HG02678 (cell line): ENCODE measurements at regions not wholly inside any gene's neighbourhood (a gene's known extent, or its start where the extent isn't known, plus 50 kb on each side); places are given as distances from the start of the nearest gene placed in this dataset.

Experiments
- ATAC-seq: cut with Tn5 transposase; IDR thresholded peaks from one replicate; pipeline ENCODE4 v1.9.1; 2021; ENCODE audit warnings: mild to moderate bottlenecking, moderate library complexity; ENCODE audit not compliant: unreplicated experiment

DNA sequence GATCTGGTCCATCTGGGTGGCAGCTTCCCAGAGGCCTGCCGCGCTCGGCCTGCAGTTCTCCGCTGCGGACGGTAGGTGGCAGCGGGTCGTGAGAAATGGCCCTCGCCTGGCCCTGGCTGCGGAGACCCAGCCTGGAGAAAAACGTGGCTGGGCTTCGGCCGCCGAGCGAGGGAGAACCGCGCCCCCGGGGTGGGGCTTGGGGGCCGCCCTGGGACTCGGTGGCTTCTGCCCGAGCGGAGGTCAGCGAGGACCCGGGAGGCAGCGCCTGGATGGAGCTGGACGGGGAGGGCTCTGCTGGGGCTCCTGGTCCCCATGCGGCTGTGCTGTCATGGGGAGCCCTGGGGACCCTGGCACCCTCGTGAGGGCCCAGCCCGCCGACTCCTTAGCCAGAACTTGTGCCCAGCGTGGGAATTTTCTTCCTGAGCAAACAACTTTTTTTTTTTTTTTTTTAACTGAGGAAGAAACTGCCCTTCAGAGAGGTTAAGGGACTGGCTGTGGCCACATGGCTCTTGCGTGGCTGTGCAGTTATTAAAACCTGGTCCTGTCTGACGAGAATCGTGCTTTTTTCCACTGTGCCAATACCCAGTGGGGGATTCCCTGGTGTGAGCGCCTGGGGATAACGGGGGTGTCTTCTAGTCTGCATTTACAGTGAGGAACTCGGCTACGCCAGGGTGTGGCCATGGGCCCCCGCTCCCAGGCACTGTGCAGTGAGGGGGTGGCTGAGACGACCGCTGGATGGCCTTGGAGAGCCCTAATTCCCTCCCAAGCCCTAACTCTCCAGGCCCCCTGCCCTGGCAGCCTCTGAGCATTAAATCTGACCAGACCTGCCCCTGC lies 535.6 kb downstream of the INSC start:
- ATAC-seq: peak; percentile 99

DNA sequence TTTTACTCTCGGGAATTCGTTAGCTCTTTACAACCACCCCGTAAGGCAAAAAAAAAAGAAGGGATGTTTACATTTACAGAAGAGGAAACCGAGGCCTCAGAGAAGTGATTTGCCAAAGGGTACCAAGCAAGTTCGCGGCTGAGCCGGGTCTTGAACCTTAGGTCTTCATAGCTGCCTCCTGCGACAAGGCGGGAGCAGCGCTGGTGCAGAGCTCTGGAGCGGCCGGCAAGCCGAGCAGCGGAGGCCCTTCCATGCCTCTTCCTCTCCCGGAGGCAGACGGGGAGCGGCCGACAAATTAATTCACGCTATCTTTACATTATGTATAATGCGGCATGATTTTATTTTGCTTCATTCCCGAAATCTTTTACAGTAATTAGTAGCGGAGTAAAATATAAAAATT lies 536.3 kb downstream of the INSC start:
- no peak for ATAC-seq

DNA sequence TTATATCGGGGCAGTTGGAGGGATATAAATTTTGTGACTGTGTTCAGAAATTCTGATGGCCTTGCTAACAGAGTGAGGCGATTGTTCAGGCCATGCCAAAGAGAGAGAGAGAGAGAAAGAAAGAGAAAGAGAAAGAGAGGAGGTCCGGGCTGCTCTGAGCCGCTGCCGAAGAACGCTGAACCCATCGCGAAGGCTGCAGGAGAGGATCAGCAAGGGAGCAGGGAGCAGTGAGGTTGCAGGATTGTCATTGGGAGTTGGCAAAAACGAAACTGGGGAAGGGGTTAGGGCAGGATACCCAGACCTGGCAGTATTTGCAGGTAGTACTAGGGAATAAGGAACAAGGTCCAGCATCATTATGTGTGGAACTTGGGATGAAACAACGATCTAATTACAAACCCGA lies 537.1 kb downstream of the INSC start:
- ATAC-seq: no peak

DNA sequence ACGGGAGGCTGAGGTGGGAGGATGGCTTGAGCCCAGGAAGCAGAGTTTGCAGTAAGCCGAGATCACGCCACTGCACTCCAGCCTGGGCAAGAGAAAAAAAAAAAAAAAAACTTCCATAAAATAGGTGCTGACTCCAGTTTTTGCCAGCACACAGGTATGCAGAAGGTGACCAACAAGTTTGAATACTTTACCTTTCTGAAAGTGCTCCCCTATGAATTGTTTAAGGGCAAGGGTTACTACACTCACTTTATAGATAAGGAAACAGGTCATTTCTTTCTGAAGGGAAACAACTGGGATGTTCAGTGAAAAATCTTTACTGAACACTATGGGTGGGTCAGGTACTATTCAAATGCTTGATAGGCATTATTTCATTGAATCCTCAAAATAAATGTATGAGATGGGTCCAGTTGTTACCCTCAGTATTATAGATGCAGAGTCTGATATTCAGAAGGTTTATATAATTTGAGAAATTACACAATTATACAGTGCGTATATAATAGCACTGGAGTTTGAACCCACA lies 538.5 kb downstream of the INSC start:
- ATAC-seq: no peak

DNA sequence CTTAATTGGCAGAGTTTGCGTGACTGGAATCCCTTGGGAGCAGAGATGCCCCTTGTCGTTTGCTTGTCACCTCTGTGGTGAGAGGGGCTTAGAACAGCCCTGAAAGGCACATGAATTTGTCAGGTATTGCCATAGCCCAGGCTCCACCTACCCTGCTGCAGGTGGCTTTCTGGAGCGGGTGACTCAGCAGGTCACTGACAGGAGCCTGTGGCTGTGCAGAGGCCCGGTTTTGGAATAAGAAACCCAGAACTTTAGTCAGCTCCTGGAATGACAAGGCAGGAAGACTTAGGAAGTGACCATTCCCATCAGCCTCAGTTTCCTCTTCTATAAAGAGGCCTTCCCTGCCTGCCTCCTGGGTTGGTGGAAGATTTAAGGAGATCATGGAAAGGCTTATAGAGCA lies 539.7 kb downstream of the INSC start:
- no peak for ATAC-seq

DNA sequence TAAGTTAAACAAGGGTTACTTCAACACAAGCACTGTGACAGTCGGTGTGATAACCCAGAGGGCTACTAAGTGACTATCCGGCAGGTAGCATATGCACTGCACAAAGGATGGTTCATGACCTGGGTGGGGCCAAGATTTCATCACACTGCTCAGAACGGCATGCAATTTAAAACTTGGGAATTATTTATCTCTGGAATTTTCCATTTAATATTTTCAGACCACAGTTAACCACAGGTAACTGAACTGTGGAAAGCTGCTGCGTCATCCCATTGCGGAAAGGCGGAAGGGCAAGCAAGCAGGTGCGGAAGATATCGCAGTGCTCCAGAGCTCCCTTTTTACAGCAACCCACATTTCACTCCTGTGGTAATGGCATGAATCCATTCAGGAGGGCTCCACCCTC lies 540.8 kb downstream of the INSC start:
- ATAC-seq: no peak

DNA sequence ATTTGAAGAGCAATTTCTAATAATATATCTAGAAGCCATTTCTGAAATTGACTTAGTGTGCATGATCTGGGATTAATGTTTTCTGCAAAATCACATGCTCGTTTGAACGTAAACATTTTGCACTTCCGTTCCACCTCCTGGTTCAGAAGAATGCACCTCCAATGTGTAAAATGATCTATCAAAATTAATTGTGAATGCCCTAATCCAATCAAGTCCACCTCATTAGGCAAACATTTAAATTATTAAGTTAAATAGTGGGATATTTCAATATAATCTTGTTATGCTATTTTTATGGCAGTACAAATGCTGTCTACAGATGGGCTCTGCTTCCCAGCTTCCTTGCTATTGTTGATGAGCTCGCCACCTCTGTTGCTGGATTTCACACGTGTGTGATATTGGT lies 542.5 kb downstream of the INSC start:
- no peak for ATAC-seq

DNA sequence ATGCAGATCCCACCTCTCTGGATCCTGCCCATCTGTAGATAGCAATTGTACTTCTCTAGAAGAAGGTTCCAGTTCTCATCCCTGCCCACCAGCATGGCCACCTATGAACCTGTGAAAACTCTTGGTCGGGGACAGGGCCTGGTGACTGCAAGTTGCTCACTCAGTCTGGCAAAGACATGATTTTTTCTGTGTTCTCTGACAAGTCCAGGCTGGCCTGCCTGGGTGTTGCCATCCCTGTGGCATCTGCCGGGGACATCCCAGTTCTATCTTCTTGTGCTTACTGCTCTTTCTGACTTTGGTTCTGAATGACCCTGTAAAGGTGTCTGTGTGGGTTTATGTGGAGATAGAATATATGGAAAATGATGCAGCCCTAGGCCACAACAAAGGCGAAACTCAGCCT lies 545.8 kb downstream of the INSC start:
- no peak for ATAC-seq

DNA sequence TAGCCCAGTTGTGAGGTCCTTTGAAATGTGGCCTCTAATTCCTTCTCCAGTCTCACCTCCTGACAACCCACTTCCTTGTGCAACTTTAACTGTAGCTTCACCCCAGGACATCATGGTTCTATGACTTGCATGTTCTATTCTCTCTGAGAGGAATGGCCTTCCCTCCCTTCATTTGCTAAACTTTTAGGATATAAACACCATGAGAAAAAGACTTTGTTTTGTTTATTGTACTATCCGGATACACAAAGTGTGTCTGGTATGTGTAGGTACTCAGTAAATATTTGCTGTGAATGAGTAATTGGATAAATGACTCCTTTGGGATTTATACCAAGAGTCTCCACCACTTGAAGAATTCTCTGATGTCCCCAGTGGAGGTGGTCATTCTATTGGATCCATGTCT lies 547.6 kb downstream of the INSC start:
- ATAC-seq: no peak

DNA sequence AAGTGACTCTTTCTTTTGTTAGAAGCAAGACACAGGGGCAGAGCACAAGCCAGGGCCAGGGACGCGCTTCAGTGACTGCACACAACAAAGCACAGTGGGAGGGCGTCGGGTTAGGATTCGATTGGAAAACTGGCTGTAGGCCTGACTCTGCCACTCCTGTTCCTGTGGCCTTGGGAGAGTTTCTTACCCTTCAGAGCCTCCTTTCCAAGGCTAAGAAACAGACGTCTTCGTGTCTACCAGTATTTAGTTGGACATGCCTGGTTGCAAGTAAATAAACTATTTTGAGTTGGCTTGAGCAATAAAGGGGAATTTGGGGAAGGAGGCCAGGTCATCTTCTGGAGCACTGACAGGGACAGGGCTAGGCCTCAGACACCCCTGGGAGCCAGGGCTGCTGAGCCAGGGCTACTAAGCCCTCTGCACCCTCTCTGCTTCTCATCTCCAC lies 549.1 kb downstream of the INSC start:
- ATAC-seq: no peak

DNA sequence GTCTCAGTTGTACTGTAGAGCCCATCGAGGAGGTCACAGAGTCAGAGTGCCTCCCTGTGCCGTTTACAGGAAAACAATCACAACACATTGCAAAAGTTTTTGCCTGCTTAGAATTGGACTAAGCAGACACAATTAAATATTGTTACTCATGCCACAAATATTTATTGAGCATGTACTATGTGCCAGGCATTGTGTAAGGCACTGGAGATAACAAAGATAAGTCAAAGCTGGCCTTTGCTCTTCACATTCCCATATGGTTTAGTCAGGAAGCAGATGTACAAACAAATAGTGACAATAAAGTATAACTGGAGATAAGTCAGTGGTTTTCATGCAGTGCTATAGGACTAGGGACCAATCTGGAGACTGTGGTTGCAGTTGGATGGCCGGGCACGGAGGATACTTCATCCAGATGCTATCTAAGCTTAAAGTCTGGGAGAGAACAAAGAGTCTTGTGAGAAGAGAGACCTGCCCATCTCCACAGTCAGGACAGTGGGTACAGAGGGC lies 550.7 kb downstream of the INSC start:
- no peak for ATAC-seq

DNA sequence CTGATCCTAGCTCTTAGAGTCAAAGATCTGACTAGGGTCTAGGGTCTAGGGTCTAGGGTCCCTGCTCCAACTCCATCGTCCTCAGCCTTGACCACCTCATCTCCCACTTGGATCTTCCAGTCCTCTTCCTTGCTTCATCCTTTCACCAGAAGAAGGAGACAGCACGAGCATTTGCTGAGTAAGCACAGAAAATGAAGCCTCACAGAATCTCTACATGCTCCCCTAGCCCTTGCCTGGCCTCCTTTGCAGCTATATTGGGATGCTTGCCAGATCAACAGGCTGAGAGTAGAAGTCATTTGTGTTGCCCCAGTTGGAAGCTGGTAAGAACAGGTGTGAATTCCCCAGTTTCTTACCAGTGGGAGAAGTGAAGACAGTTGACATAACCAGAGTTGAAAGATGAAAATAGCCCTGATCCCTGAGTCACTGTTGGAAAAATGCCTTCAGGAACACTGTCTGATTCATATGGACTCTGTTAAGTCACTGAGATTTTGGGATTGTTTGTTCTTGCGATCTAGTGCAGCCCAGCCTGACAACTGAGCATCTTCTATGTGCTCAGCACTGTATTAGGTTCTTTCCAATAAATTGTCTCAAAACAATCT lies 552.5 kb downstream of the INSC start:
- no peak for ATAC-seq

DNA sequence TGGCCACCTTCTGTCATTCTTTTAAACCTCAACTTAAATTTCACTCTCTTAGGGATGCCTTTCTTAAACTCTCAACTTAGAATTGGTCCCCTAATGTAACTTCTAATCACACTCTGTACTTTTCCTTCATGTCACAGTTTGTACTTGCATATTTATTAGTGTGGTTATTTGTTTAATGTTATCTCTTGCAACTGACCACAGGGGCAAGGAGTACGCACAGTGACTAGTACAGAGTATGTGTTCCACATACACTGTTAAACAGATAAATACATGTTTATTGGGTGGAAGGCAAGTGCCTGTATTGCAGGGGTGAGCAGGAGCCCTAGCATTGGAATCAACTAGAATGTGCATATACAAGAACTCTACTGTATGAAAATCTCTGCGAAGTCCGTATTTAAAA lies 554.0 kb downstream of the INSC start:
- ATAC-seq: no peak

DNA sequence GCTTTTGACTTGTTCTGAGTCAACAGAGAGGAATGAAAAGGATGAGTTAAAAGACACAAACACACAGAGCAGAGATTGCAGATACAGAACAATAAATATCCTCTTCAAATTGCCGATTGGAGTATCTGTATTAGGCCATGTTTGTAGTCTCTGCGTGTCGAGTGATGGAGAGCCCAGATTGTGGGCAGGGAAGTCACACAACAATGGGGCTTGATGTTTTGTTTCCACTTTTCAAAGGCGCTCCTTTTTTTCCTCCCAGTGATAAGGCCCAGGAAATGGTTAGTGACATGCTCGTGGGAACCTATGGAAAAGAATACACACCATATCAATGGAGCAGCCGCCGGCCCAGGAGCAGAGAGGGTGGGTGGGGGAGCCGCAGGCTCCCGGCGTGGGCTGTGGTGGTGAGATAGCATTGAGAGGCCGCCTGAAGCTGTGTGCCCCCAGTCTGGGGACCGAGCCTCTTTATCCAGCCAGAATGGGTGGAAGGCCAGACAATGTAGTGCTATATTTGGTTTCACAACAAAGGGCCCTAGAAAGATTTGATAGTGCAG lies 555.9 kb downstream of the INSC start:
- no peak for ATAC-seq

DNA sequence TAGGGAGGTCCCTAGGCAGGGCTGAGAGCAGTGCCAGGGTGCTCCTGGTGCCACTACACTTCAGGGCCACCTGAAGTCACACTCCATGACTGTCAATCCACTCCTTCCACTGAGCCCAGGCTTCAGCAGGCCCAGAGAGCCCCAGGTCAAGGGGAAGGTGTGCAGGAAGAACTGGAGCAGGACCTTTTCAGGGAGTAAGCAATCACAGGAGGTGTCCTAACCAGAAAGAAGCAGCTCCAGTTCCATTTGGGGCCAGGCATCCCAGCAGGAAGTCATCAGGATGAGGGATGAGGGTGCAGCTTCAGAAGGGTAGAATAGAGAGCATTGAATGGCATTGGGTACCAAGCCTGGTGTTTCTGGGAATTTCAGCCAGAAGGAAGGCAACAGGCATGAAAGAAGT lies 556.5 kb downstream of the INSC start:
- no peak for ATAC-seq

DNA sequence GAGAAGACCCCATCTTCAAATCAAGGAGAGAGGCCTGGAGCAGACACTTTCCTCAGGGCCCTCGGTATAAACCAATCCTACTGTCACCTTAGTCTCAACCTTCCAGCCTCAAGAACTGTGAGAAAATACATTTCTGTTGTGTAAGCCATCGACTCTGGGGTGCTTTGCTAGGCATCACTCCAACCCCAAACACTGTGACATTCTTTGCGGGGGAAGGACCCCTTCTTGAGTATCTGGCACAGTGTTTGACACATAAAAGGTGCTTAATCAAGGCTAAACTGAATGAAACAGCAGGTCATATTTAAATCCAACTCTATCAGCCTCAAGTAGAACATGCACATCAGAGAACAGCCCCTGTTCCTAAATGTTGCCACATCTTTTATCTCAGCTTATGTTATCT lies 558.1 kb downstream of the INSC start:
- no peak for ATAC-seq

DNA sequence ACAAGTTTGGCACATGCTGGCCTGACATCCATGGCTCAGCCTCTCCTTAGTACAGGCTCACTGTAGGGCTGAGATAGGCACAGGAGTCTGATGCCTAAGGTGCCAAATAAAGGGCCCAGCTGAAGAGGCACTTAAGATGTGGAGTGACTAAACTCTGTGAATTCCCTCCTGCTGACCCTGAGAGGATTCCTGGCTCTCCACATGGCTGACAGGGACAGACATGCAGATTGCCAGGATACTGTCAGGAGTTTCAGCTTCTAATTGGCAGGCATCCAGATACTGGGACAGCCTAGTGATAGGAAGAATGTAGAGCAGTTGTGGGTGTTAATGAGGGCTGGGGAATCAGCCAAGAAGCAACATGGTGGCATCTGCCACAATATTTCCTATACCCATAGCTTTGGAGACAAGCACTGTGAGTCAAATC lies 558.7 kb downstream of the INSC start:
- ATAC-seq: no peak

DNA sequence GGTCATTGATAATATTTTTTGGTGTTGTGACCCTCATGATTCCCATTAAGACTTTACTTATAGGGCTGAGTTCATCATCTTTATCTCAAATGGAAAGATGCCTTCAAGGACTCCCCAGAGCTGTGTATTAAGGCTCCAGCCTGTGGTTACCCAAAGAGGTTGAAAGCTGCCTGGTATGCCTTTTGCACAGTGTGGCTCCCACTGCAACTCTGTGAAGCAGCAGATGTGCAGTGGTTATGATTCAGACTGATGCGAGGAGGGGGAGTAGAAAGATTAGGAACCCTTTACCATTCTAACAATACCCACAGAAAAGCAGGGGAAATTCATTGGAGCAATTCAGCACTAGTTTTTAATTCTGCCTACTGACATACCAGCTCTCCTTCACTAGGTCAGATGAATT lies 560.0 kb downstream of the INSC start:
- ATAC-seq: no peak

DNA sequence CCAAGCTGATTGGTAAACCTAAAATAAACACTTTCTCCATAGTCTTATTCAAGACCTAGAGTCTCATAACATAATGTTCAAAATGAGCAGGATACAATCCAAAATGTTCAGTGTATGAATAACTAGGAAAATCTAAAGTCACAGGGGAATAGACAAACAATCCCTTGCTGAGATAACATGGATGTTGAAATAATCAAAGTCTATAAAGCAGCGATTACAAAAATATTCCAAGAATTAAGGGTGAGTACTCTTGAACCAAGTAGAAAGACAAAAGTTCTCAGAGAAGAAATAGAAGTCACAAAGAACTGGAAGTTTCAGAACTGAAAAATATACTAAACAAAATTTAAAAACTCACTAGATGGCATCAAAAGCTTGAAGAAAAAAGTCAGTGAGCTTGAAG lies 561.0 kb downstream of the INSC start:
- no peak for ATAC-seq

DNA sequence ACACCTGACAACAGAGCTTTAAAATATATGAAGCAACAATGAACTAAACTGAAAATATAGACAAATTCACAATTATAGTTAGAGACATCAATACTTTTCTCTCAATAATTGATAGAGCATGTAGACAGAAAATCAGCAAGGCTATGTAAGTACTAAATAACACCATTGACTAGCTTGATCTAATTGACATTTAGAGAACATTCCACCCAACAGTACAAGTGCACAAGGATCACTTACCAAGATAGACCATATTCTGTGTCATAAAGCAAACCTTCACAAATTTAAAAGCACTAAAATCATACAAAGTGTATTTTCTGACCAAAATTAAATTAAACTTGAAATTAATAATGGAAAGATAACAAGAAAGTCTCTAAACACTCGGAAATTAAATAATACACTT lies 562.5 kb downstream of the INSC start:
- ATAC-seq: no peak

DNA sequence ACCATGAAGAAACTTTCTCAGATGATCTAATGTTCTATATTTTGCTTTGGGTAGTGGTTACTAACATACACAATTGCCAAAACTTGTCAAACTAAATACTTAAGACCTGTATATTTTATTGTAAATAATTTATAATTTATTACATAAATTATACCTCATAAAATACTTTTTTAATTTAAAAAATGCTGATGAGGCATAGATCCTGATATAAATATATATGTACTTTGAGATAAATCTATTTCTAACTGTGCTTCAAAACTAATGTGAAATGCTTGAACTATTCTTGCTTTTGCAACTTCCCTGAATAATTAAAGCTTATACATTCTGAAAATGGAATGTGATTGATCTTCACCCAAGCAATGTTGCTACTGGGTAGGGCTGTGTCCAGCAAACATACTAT lies 568.8 kb downstream of the INSC start:
- ATAC-seq: no peak

DNA sequence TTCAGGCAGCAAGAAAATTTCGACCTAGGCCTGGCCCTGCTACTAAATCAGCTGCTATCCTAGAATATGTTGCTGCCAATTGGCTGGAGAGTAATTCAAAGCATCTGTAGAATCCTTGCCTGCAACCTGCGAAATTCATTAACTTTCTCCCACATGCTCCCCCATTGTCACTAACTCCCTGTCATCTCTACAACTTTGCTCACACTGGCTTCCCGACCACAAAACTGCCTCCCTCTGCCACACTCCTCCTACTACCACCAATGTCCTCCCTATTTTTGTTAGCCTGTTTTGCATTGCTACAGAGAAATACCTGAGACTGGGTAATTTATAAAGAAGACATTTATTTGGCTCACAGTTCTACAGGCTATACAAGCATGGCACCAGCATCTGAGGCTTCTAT lies 570.6 kb downstream of the INSC start:
- ATAC-seq: no peak
